GM23338 (cell line): ENCODE measurements at regions not wholly inside any gene's neighbourhood (a gene's known extent, or its start where the extent isn't known, plus 50 kb on each side); places are given as distances from the start of the nearest gene placed in this dataset.

Experiments used
- EZH2 ChIP-seq: fragments of 200-600 bp; sonication (generic); IDR thresholded peaks from one replicate; pipeline ENCODE4 v1.8.0; 2017; ENCODE audit warnings: antibody characterized with exemption, mild to moderate bottlenecking, low read depth; ENCODE audit not compliant: unreplicated experiment
- EZH2phosphoT487 ChIP-seq: fragments of 200-600 bp; sonication (generic); IDR thresholded peaks from one replicate; pipeline ENCODE4 v1.8.1; 2018; ENCODE audit warnings: antibody characterized with exemption; ENCODE audit not compliant: unreplicated experiment
- NANOG ChIP-seq: IDR thresholded peaks from 2 replicates; pipeline ENCODE4 v1.6.1; 2016; ENCODE audit warnings: antibody characterized with exemption, borderline replicate concordance
- POLR2AphosphoS5 ChIP-seq: IDR thresholded peaks from 2 replicates; pipeline ENCODE4 v1.6.1; 2016; ENCODE audit warnings: antibody characterized with exemption, low read depth
- TF ChIP-seq, protein P1 (sequence below), 2 experiments: fragments of 200-600 bp in 1 of 2; sonication (generic) in 1 of 2; conservative IDR thresholded peaks; 2 replicates each; pipeline versions ENCODE4 v1.5.1 to v1.6.1; 2016 to 2017; ENCODE audit warnings: antibody characterized with exemption in 2 of 2, low read depth in 2 of 2, mild to moderate bottlenecking in 2 of 2, moderate library complexity in 1 of 2
- TF ChIP-seq, protein P2 (sequence below): IDR thresholded peaks from 2 replicates; pipeline ENCODE4 v1.6.1; 2016; ENCODE audit warnings: antibody characterized with exemption
- TF ChIP-seq, protein P3 (sequence below): IDR thresholded peaks from one replicate; pipeline ENCODE4 v1.6.1; 2018; ENCODE audit warnings: antibody characterized with exemption; ENCODE audit not compliant: unreplicated experiment

- no peak for TF ChIP-seq POLR2AphosphoS5
- TF ChIP-seq, protein P1, sequence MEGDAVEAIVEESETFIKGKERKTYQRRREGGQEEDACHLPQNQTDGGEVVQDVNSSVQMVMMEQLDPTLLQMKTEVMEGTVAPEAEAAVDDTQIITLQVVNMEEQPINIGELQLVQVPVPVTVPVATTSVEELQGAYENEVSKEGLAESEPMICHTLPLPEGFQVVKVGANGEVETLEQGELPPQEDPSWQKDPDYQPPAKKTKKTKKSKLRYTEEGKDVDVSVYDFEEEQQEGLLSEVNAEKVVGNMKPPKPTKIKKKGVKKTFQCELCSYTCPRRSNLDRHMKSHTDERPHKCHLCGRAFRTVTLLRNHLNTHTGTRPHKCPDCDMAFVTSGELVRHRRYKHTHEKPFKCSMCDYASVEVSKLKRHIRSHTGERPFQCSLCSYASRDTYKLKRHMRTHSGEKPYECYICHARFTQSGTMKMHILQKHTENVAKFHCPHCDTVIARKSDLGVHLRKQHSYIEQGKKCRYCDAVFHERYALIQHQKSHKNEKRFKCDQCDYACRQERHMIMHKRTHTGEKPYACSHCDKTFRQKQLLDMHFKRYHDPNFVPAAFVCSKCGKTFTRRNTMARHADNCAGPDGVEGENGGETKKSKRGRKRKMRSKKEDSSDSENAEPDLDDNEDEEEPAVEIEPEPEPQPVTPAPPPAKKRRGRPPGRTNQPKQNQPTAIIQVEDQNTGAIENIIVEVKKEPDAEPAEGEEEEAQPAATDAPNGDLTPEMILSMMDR (conservative IDR thresholded peaks at IDR 0.05; ENCODE audit: low read depth in 2 of 2) = no peak
- TF ChIP-seq EZH2 = no peak
- TF ChIP-seq, protein P2, sequence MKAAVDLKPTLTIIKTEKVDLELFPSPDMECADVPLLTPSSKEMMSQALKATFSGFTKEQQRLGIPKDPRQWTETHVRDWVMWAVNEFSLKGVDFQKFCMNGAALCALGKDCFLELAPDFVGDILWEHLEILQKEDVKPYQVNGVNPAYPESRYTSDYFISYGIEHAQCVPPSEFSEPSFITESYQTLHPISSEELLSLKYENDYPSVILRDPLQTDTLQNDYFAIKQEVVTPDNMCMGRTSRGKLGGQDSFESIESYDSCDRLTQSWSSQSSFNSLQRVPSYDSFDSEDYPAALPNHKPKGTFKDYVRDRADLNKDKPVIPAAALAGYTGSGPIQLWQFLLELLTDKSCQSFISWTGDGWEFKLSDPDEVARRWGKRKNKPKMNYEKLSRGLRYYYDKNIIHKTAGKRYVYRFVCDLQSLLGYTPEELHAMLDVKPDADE = no peak
- no peak for TF ChIP-seq EZH2phosphoT487
- TF ChIP-seq, protein P3, sequence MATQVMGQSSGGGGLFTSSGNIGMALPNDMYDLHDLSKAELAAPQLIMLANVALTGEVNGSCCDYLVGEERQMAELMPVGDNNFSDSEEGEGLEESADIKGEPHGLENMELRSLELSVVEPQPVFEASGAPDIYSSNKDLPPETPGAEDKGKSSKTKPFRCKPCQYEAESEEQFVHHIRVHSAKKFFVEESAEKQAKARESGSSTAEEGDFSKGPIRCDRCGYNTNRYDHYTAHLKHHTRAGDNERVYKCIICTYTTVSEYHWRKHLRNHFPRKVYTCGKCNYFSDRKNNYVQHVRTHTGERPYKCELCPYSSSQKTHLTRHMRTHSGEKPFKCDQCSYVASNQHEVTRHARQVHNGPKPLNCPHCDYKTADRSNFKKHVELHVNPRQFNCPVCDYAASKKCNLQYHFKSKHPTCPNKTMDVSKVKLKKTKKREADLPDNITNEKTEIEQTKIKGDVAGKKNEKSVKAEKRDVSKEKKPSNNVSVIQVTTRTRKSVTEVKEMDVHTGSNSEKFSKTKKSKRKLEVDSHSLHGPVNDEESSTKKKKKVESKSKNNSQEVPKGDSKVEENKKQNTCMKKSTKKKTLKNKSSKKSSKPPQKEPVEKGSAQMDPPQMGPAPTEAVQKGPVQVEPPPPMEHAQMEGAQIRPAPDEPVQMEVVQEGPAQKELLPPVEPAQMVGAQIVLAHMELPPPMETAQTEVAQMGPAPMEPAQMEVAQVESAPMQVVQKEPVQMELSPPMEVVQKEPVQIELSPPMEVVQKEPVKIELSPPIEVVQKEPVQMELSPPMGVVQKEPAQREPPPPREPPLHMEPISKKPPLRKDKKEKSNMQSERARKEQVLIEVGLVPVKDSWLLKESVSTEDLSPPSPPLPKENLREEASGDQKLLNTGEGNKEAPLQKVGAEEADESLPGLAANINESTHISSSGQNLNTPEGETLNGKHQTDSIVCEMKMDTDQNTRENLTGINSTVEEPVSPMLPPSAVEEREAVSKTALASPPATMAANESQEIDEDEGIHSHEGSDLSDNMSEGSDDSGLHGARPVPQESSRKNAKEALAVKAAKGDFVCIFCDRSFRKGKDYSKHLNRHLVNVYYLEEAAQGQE = no peak
- TF ChIP-seq NANOG = no peak
These were observed 82.3 kb upstream of the UQCRFS1 start for GRCh38 chr19:29295285-29295684.
